Posterior vena cava (tissue), 2 donors: ENCODE measurements at regions not wholly inside any gene's neighbourhood (a gene's known extent, or its start where the extent isn't known, plus 50 kb on each side); places are given as distances from the start of the nearest gene placed in this dataset.

Experiments
- DNase-seq: peaks from one replicate; pipeline ENCODE4 v3.0.0-alpha.2; 2020; ENCODE audit warnings: low spot score
- intact Hi-C, 2 donors: fragments of 100-400 bp; cut with DNase I; formaldehyde crosslinking; loops; one replicate each; pipeline versions ENCODE4 v1.14.1 to v1.14.2; 2022 to 2023
- donor health status: DM: yes; HTN: yes; CAD: no.
- donor health status: DM: yes; HTN: yes; CAD: no.

GRCh38 chr2:19458427-19459003 is 100.1 kb upstream of the OSR1 start:
- DNase-seq = no peak
- intact Hi-C loops = no loop called here

DNA sequence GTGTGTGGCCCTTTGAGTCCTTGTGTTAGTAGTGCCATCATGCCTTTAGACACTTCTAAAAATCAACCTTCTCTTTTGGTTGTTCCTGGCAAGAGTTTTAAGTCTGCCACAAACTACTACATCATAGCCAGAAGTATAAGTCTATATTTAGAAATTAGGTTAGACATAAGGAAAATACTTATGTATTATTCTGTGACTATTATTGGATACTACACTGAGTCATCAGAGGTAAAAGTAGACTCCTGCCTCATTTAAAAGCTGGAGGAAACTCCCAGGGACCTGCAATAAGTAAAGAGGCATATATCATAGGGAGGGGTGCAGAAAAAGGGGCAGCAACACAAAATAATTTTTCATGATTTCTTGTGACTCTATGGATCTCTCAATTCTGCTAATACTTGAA is 99.4 kb upstream of the OSR1 start:
- DNase-seq = no peak
- intact Hi-C loops = no loop called here

DNA sequence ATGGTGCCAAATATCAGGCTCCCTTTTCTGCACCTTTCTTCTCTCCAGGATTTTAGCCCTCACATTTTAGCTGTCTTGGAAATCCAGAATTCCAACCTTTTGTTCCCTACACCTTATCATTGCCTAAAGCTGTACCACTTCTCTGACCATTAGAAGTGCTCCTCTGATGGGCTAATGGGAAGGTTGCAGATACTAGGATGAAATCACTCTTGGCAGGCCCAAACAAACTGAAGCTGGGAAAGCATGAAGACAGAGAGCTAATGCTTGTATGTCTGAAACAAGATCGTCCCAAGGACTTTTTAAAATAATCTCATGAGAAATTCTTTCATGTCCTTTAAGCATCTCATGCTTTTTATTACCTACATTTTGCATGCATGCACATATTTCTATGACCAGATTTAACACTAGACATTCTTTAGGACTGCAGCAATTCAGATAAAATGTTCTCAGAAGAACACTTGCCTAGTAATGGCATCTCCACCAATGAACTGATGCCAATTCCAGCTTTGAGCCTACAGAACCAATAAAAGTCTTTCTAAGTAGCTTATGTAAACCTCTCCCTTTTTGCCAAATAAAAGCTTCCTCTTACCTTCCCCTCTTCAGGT is 98.4 kb upstream of the OSR1 start:
- no peak for DNase-seq
- intact Hi-C loops = no loop called here

DNA sequence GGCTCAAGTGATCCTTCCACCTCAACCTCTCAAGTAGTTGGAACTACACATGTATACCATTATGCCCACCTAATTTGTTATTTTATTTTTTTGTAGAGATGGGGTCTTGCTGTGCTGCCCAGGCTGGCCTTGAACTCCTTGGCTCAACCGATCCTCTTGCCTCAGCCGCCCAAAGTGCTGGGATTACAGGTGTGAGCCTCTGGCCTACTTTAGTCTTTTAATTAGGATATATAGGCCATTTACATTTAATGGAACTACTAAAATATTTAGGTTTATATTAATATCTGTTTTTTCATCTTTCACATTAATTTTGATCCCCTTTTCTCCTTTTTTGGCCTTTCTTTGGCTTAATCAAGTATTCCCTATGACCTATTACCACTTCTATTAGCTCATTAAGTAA is 95.7 kb upstream of the OSR1 start:
- intact Hi-C loops = no loop called here
- DNase-seq = no peak

DNA sequence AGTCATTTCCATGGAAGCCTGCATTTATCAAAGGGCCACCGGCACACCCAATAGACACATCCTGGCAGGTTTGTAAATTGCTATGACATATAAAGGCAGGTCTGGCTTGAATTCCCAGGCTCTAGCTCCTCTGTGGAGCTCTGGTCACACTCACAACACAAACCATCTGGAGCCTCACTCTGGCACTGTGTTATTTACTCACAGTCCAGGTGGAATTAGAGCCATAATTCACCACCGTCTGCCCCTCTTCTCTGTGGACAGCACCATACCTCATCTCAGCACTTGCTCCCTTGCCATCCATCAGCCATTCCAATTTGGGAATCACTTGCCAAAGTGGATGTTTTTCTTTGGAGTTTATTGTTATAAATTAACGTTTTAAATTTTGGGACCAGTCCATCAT is 84.3 kb upstream of the OSR1 start:
- DNase-seq = no peak

GRCh38 chr2:19439081-19439480 is 80.7 kb upstream of the OSR1 start:
- no peak for DNase-seq
- intact Hi-C loops = no loop called here

More for the DNA sequence above, 84.3 kb upstream of the OSR1 start:
- intact Hi-C loops = no loop called here

DNA sequence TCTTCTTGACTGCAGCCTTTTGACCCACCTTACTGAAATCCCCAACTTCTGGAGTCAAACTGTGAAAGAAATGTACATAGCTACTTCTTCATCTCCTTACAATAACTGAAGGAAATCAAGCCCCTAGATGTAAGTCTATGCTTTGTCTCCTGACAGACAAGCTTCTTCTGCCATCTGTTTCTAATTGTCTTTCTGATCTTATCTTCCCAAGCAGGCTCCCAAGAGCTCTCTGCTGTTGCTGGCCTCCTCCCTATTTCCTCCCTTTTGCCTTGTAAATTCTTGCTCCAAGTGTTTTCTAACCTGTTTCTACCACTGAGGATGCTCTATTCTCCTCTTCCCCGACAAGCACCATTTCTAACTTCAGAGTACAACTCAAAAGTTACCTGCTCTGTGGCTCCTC is 77.4 kb upstream of the OSR1 start:
- no peak for DNase-seq
- intact Hi-C loops = no loop called here

- intact Hi-C loops = no loop called here
- DNase-seq = no peak
Measured at GRCh38 chr2:19434413-19434812, 76.0 kb upstream of the OSR1 start.

GRCh38 chr2:19426941-19427340 is 68.5 kb upstream of the OSR1 start:
- no peak for DNase-seq
- intact Hi-C loops = no loop called here

- no peak for DNase-seq
- intact Hi-C loops = no loop called here
Measured at GRCh38 chr2:19426144-19426543, 67.7 kb upstream of the OSR1 start.

DNA sequence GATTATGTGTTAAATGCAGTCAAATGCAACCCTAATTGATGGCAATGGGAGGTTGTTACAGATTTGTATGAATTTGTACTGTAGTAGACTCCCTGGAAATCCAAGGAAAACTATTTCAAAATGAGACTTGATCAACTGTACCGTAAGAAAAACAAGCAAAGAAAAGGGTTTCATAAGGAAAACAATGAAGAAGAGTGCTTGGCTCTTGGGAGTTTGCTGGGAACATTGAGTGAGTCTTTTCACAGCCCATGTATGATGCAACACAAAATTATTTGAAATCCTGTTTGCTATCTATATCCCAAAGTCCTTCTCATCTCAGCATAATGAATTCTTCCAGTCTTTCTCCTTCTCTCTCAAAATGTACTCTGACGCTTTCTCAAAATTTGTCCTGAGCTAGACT is 67.0 kb upstream of the OSR1 start:
- intact Hi-C loops = no loop called here

GRCh38 chr2:19419211-19419880 is 60.9 kb upstream of the OSR1 start:
- intact Hi-C loops = no loop called here
- no peak for DNase-seq

More for the DNA sequence above, 67.0 kb upstream of the OSR1 start:
- no peak for DNase-seq

DNA sequence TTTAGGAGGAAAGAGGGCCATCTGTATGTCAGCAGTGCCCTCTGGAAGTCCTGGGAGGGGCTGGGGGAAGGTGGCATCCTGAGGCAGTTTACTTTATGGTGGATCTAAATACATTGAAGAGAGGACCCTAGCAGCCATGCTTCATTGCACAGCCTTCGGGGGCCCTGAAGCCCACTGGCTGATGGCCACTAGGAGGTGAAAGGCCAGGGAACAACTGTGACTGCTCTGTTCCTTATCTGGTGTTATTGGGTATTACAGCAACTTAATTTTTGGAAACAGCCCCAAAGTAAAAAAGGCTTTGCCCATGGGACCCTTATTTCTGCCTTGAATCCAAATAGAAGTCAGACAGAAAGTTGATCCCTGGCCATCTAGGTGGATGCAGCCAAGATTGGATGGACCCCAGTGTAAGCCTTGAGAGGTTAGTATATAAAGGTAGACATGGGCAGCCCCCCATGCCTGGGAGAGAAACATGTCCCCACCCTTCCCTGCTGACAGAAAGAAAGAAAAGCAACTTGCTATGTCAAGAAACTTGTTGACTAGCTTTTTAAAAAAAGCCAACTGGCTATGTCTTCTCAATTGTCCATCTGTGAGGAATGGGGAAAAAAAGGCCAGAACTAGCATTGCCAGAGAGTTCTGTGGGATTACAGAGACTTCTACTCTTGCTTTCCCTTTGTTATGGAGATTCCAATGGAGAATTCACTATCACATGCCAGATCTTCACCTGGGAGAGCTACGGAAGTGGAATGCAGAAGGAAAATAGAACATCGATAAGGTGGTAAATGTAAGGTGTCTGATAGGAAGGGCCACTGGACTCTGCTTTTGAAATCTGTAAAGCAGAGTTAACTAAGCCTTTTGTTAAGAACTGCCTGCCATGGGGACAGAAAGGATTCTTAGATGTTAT is 58.6 kb upstream of the OSR1 start:
- intact Hi-C loops = no loop called here
- no peak for DNase-seq

GRCh38 chr2:19416083-19416482 is 57.7 kb upstream of the OSR1 start:
- intact Hi-C loops = no loop called here

GRCh38 chr2:19409046-19409445 is 50.6 kb upstream of the OSR1 start:
- intact Hi-C loops = no loop called here
- no peak for DNase-seq

More at GRCh38 chr2:19416083-19416482, 57.7 kb upstream of the OSR1 start:
- DNase-seq = no peak

DNA sequence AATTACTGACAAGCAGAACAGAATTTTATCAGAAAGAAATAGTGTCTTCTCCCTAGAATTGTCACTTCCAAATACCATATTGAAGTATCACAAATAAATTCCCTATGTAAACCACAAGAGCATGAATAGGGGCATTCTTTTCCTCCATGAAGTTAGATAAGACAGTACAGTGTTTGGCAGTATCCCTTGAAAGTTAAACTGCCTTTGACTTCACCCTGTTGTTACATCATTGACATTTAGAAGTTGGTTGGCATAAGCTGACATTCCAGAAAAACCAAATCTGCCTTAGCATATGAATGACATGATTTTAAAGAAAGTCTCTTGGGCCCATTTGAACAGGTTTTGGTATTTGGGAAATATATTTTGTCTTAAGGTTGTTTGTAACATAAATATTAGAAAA is 50.2 kb upstream of the OSR1 start:
- intact Hi-C loops = no loop called here
- DNase-seq = no peak
